H9 (cell line): ENCODE measurements at regions not wholly inside any gene's neighbourhood (a gene's known extent, or its start where the extent isn't known, plus 50 kb on each side); places are given as distances from the start of the nearest gene placed in this dataset.

Experiments
- DNase-seq: peaks from one replicate; pipeline ENCODE4 v3.0.0-alpha.2; 2017
- H2AFZ ChIP-seq: one replicate; pipeline ENCODE4 v1.6.1; 2013; ENCODE audit warnings: mild to moderate bottlenecking, low read length, control low read depth, moderate library complexity
- H2AK5ac ChIP-seq: 2 replicates; pipeline ENCODE4 v1.6.1; 2013; ENCODE audit warnings: low read length, control low read depth, mixed read lengths; ENCODE audit not compliant: insufficient read length
- H2BK120ac ChIP-seq: one replicate; pipeline ENCODE4 v1.6.1; 2013; ENCODE audit warnings: low read depth, mild to moderate bottlenecking, low read length, control low read depth, inconsistent platforms; ENCODE audit not compliant: poor library complexity, severe bottlenecking
- H2BK12ac ChIP-seq: 2 replicates; pipeline ENCODE4 v1.6.1; 2013; ENCODE audit warnings: low read length, control low read depth, mixed read lengths, low read depth; ENCODE audit not compliant: insufficient read length
- H2BK15ac ChIP-seq: 2 replicates; pipeline ENCODE4 v1.6.1; 2013; ENCODE audit warnings: low read depth, low read length, control low read depth
- H2BK20ac ChIP-seq: one replicate; pipeline ENCODE4 v1.6.1; 2013; ENCODE audit warnings: low read depth, mild to moderate bottlenecking, low read length, control low read depth, inconsistent platforms; ENCODE audit not compliant: poor library complexity, severe bottlenecking
- H2BK5ac ChIP-seq: 2 replicates; pipeline ENCODE4 v1.6.1; 2013; ENCODE audit warnings: low read length, control low read depth, mixed read lengths; ENCODE audit not compliant: insufficient read length
- H3K14ac ChIP-seq: 2 replicates; pipeline ENCODE4 v1.6.1; 2013; ENCODE audit warnings: low read length, control low read depth; ENCODE audit not compliant: insufficient read depth
- H3K18ac ChIP-seq: 2 replicates; pipeline ENCODE4 v1.6.1; 2013; ENCODE audit warnings: low read depth, mild to moderate bottlenecking, mixed read lengths, low read length, control low read depth; ENCODE audit not compliant: insufficient read length
- H3K23ac ChIP-seq: 2 replicates; pipeline ENCODE4 v1.6.1; 2013; ENCODE audit warnings: low read length, control low read depth, mixed read lengths, low read depth; ENCODE audit not compliant: insufficient read length
- H3K23me2 ChIP-seq: 2 replicates; pipeline ENCODE4 v1.6.1; 2013; ENCODE audit warnings: low read depth, mild to moderate bottlenecking, mixed read lengths, low read length, control low read depth; ENCODE audit not compliant: insufficient read length, poor library complexity, severe bottlenecking
- H3K27ac ChIP-seq: 2 replicates; pipeline ENCODE4 v1.5.1; 2013; ENCODE audit warnings: low read length, control low read depth, mixed read lengths, low read depth; ENCODE audit not compliant: insufficient read length
- H3K27me3 ChIP-seq: 2 replicates; pipeline ENCODE4 v1.6.1; 2013; ENCODE audit warnings: low read length, control low read depth, inconsistent platforms; ENCODE audit not compliant: insufficient read depth
- H3K4ac ChIP-seq: 2 replicates; pipeline ENCODE4 v1.6.1; 2013; ENCODE audit warnings: low read depth, mild to moderate bottlenecking, control low read depth, inconsistent platforms, low read length, moderate library complexity
- H3K4me1 ChIP-seq: 2 replicates; pipeline ENCODE4 v1.6.1; 2013; ENCODE audit warnings: low read length, control low read depth, inconsistent platforms; ENCODE audit not compliant: insufficient read depth
- H3K4me2 ChIP-seq: 2 replicates; pipeline ENCODE4 v1.6.1; 2013; ENCODE audit warnings: low read length, control low read depth, mixed read lengths; ENCODE audit not compliant: insufficient read length, insufficient read depth
- H3K56ac ChIP-seq: 2 replicates; pipeline ENCODE4 v1.6.1; 2013; ENCODE audit warnings: low read depth, mild to moderate bottlenecking, mixed read lengths, low read length, control low read depth; ENCODE audit not compliant: insufficient read length
- H3K79me1 ChIP-seq: 2 replicates; pipeline ENCODE4 v1.6.1; 2013; ENCODE audit warnings: low read depth, mild to moderate bottlenecking, moderate library complexity, low read length, control low read depth, inconsistent platforms; ENCODE audit not compliant: insufficient read depth, poor library complexity, severe bottlenecking
- H3K79me2 ChIP-seq: 2 replicates; pipeline ENCODE4 v1.6.1; 2013; ENCODE audit warnings: low read length, control low read depth, inconsistent platforms; ENCODE audit not compliant: insufficient read depth
- H3K9ac ChIP-seq: 2 replicates; pipeline ENCODE4 v1.6.1; 2013; ENCODE audit warnings: low read length, control low read depth, mixed read lengths; ENCODE audit not compliant: insufficient read length; ENCODE audit errors: extremely low read depth
- H3K9me3 ChIP-seq: one replicate; pipeline ENCODE4 v1.6.1; 2013; ENCODE audit warnings: low read depth, low read length, inconsistent platforms; ENCODE audit not compliant: control insufficient read depth
- H3T11ph ChIP-seq: one replicate; pipeline ENCODE4 v1.6.1; 2013; ENCODE audit warnings: mild to moderate bottlenecking, low read length, control low read depth, inconsistent platforms
- H4K20me1 ChIP-seq: one replicate; pipeline ENCODE4 v1.6.1; 2013; ENCODE audit not compliant: control insufficient read depth, insufficient read length, insufficient read depth
- H4K5ac ChIP-seq: 2 replicates; pipeline ENCODE4 v1.6.1; 2013; ENCODE audit warnings: low read depth, mild to moderate bottlenecking, mixed read lengths, low read length, control low read depth; ENCODE audit not compliant: insufficient read length
- H4K8ac ChIP-seq: replicated peaks from 2 replicates; pipeline ENCODE4 v1.6.1; 2013; ENCODE audit warnings: low read length, control low read depth, mixed read lengths, low read depth; ENCODE audit not compliant: insufficient read length
- H4K91ac ChIP-seq: 2 replicates; pipeline ENCODE4 v1.6.1; 2013; ENCODE audit warnings: low read depth, mild to moderate bottlenecking, moderate library complexity, mixed read lengths, low read length, control low read depth; ENCODE audit not compliant: insufficient read length
- H3K27ac Mint-ChIP-seq, 3 experiments: 2 replicates in 2 of 3; 3 replicates in 1 of 3; pipeline ENCODE4 v1.8.0; 2020 to 2021; ENCODE audit warnings: mixed read lengths in 3 of 3, mild to moderate bottlenecking in 1 of 3, moderate library complexity in 1 of 3
- H3K27me3 Mint-ChIP-seq: 2 replicates; pipeline ENCODE4 v1.8.0; 2021; ENCODE audit warnings: low read depth, mild to moderate bottlenecking, moderate library complexity, mixed read lengths
- H3K36me3 Mint-ChIP-seq, 3 experiments: 2 replicates in 2 of 3; 3 replicates in 1 of 3; pipeline ENCODE4 v1.8.0; 2020 to 2021; ENCODE audit warnings: low read depth in 3 of 3, mixed read lengths in 3 of 3; ENCODE audit not compliant: insufficient read depth in 1 of 3
- H3K4me1 Mint-ChIP-seq, 2 experiments: 2 replicates each; pipeline ENCODE4 v1.8.0; 2020; ENCODE audit warnings: mixed read lengths in 2 of 2
- H3K4me3 Mint-ChIP-seq, 2 experiments: 2 replicates in 1 of 2; 3 replicates in 1 of 2; pipeline ENCODE4 v1.8.0; 2020 to 2021; ENCODE audit warnings: mild to moderate bottlenecking in 2 of 2, mixed read lengths in 2 of 2, moderate library complexity in 1 of 2
- H3K9me3 Mint-ChIP-seq, 2 experiments: 2 replicates in 1 of 2; 3 replicates in 1 of 2; pipeline ENCODE4 v1.8.0; 2020; ENCODE audit warnings: mild to moderate bottlenecking in 2 of 2, mixed read lengths in 2 of 2, moderate library complexity in 1 of 2
- CTCF ChIP-seq: fragments of 200-600 bp; sonication (generic); conservative IDR thresholded peaks from 3 replicates; pipeline ENCODE4 v1.8.0; 2021; ENCODE audit warnings: antibody characterized with exemption, mild to moderate bottlenecking

GRCh38 chr5:155441849-155442248 is 428.3 kb downstream of the KIF4B start:
- Histone ChIP-seq H2BK120ac (no peak overlapping the region), H3K79me1 (no peaks in the 10 kb centered on the region), H4K91ac (no peak overlapping the region), H3K4ac (no peak overlapping the region), H3K4me2 (no peak overlapping the region), H3T11ph (no peak overlapping the region), H3K9ac (no peak overlapping the region), H4K20me1 (no peaks in the 10 kb centered on the region), H3K14ac (no peak overlapping the region), H3K79me2 (no peaks in the 10 kb centered on the region), H2BK5ac (no peak overlapping the region), H3K18ac (no peak overlapping the region), H3K56ac (no peak overlapping the region), H2AK5ac (no peak overlapping the region), H3K23ac (no peak overlapping the region), H3K4me1 (no peaks in the 10 kb centered on the region), H2AFZ (no peak overlapping the region), H3K27ac (no peak overlapping the region), H3K9me3 (no peaks in the 10 kb centered on the region), H3K27me3 (no peaks in the 10 kb centered on the region), H2BK12ac (no peak overlapping the region), H2BK20ac (no peak overlapping the region), H2BK15ac (no peak overlapping the region), H3K23me2 (no peaks in the 10 kb centered on the region), H4K8ac (no peak overlapping the region), H4K5ac (no peak overlapping the region)
- Mint-ChIP-seq H3K9me3 (peaks cover 0 to 4% of the 10 kb centered on the region in 2 experiments; a peak in 2 of 5 replicates), H3K27me3 (no peaks in the 10 kb centered on the region), H3K4me1 (0 out of 4 replicates have a peak, but pooled peaks cover 0 to 2% of the 10 kb centered on the region in 2 experiments), H3K36me3 (no peaks in the 10 kb centered on the region; a peak in 1 of 7 replicates), H3K27ac (no peak overlapping the region), H3K4me3 (no peak overlapping the region)
- DNase-seq: no peak
- no peak for TF ChIP-seq CTCF
